OCI-LY3 (cell line): ENCODE measurements at regions not wholly inside any gene's neighbourhood (a gene's known extent, or its start where the extent isn't known, plus 50 kb on each side); places are given as distances from the start of the nearest gene placed in this dataset.

Experiments
- H2AFZ ChIP-seq: fragments of 200-600, 300-600 bp; shearing (Covaris generic); 2 replicates; pipeline ENCODE4 v1.6.0; 2014; ENCODE audit warnings: antibody characterized with exemption, low read depth, low read length
- H3K27ac ChIP-seq: fragments of 200-600, 300-600 bp; sonication (generic); 2 replicates; pipeline ENCODE4 v1.5.1; 2014; ENCODE audit warnings: mild to moderate bottlenecking, low read length, moderate library complexity, mixed read lengths
- H3K27me3 ChIP-seq: fragments of 200-600, 300-600 bp; sonication (generic); 2 replicates; pipeline ENCODE4 v1.6.1; 2014; ENCODE audit warnings: low read depth, low read length, mixed read lengths
- H3K36me3 ChIP-seq: fragments of 200-600, 300-600 bp; sonication (generic); replicated peaks from 2 replicates; pipeline ENCODE3; 2014; ENCODE audit warnings: low read depth, low read length, mixed read lengths
- H3K4me1 ChIP-seq: fragments of 300-600, 200-600 bp; sonication (generic); 2 replicates; pipeline ENCODE4 v1.6.1; 2014; ENCODE audit warnings: low read length, mixed read lengths
- H3K4me2 ChIP-seq: fragments of 200-600, 300-600 bp; sonication (generic); 2 replicates; pipeline ENCODE4 v1.6.1; 2014; ENCODE audit warnings: low read length, mixed read lengths
- H3K4me3 ChIP-seq: fragments of 300-600, 200-600 bp; sonication (generic); 2 replicates; pipeline ENCODE4 v1.5.1; 2014; ENCODE audit warnings: antibody characterized with exemption, mild to moderate bottlenecking, low read length, moderate library complexity
- H3K79me2 ChIP-seq: fragments of 300-600, 200-600 bp; shearing (Covaris generic); 2 replicates; pipeline ENCODE4 v1.6.1; 2014; ENCODE audit warnings: mild to moderate bottlenecking, low read length, mixed read lengths
- H3K9ac ChIP-seq: fragments of 300-600, 200-600 bp; shearing (Covaris generic); 2 replicates; pipeline ENCODE4 v1.6.0; 2014; ENCODE audit warnings: mild to moderate bottlenecking, low read length, moderate library complexity
- H3K9me3 ChIP-seq: fragments of 200-600, 300-600 bp; shearing (Covaris generic); 2 replicates; pipeline ENCODE4 v1.6.1; 2014; ENCODE audit warnings: low read length, mixed read lengths; ENCODE audit not compliant: insufficient read depth
- H4K20me1 ChIP-seq: fragments of 200-600, 300-600 bp; sonication (generic); 2 replicates; pipeline ENCODE4 v1.6.1; 2016; ENCODE audit warnings: low read length, mixed read lengths; ENCODE audit not compliant: insufficient read depth
- EZH2phosphoT487 ChIP-seq: fragments of 200-600 bp; shearing (Covaris generic); IDR thresholded peaks from 2 replicates; pipeline ENCODE4 v1.6.1; 2018; ENCODE audit warnings: antibody characterized with exemption, mixed run types, low read depth
- TF ChIP-seq, protein P1 (sequence below): fragments of 200-600, 300-600 bp; sonication (generic); IDR thresholded peaks from 2 replicates; pipeline ENCODE4 v1.5.1; 2014; ENCODE audit warnings: antibody characterized with exemption, low read length, low read depth

GRCh38 chr4:104732766-104733165 is 238.1 kb upstream of the CXXC4 start:
- no peaks in the 10 kb centered on the region for H3K36me3 ChIP-seq
- H3K4me2 ChIP-seq: no peak overlapping the region
- H3K4me3 ChIP-seq: no peak overlapping the region
- H3K9ac ChIP-seq: no peak overlapping the region
- no peak overlapping the region for H2AFZ ChIP-seq
- H3K27ac ChIP-seq: no peak overlapping the region
- H3K27me3 ChIP-seq: no peaks in the 10 kb centered on the region
- no peaks in the 10 kb centered on the region for H3K4me1 ChIP-seq
- TF ChIP-seq EZH2phosphoT487: no peak
- TF ChIP-seq, protein P1, sequence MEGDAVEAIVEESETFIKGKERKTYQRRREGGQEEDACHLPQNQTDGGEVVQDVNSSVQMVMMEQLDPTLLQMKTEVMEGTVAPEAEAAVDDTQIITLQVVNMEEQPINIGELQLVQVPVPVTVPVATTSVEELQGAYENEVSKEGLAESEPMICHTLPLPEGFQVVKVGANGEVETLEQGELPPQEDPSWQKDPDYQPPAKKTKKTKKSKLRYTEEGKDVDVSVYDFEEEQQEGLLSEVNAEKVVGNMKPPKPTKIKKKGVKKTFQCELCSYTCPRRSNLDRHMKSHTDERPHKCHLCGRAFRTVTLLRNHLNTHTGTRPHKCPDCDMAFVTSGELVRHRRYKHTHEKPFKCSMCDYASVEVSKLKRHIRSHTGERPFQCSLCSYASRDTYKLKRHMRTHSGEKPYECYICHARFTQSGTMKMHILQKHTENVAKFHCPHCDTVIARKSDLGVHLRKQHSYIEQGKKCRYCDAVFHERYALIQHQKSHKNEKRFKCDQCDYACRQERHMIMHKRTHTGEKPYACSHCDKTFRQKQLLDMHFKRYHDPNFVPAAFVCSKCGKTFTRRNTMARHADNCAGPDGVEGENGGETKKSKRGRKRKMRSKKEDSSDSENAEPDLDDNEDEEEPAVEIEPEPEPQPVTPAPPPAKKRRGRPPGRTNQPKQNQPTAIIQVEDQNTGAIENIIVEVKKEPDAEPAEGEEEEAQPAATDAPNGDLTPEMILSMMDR: no peak
- no peaks in the 10 kb centered on the region for H4K20me1 ChIP-seq
- no peaks in the 10 kb centered on the region for H3K79me2 ChIP-seq
- no peaks in the 10 kb centered on the region for H3K9me3 ChIP-seq

GRCh38 chr4:104735174-104735573 is 240.5 kb upstream of the CXXC4 start:
- H3K27ac ChIP-seq: no peak overlapping the region
- H3K79me2 ChIP-seq: no peaks in the 10 kb centered on the region
- no peak overlapping the region for H3K4me3 ChIP-seq
- TF ChIP-seq EZH2phosphoT487: no peak
- TF ChIP-seq, protein P1: no peak
- no peak overlapping the region for H2AFZ ChIP-seq
- no peaks in the 10 kb centered on the region for H3K4me1 ChIP-seq
- H3K27me3 ChIP-seq: no peaks in the 10 kb centered on the region
- no peaks in the 10 kb centered on the region for H3K9me3 ChIP-seq
- no peaks in the 10 kb centered on the region for H3K36me3 ChIP-seq
- H4K20me1 ChIP-seq: no peaks in the 10 kb centered on the region
- no peak overlapping the region for H3K4me2 ChIP-seq
- H3K9ac ChIP-seq: no peak overlapping the region

DNA sequence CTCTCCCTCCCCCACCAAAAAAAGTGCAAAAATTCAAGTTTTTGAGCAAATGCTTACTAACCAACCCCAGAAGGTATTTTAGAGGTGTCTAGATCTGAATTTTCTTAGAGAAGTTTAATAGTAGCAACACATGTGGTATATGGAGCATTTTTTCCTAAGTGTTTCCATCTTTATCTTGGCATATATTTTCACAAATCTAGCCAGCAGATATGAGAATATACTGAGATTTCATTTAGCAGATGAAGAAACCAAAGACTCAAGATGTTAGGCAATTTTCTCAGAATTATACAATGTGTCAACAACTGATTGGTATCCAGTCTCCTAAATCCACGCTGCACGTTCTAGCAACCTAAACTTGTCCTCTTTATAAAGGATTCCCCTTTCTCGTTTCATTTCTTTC is 245.5 kb upstream of the CXXC4 start:
- no peak for TF ChIP-seq EZH2phosphoT487
- TF ChIP-seq, protein P1: no peak
- no peaks in the 10 kb centered on the region for H3K27me3 ChIP-seq
- H3K9ac ChIP-seq: no peak overlapping the region
- H3K4me2 ChIP-seq: no peak overlapping the region
- H4K20me1 ChIP-seq: no peaks in the 10 kb centered on the region
- H3K27ac ChIP-seq: no peak overlapping the region
- H3K4me1 ChIP-seq: peaks cover 23% of the 10 kb centered on the region
- no peaks in the 10 kb centered on the region for H3K9me3 ChIP-seq
- no peaks in the 10 kb centered on the region for H3K36me3 ChIP-seq
- H2AFZ ChIP-seq: no peak overlapping the region
- no peaks in the 10 kb centered on the region for H3K79me2 ChIP-seq
- H3K4me3 ChIP-seq: no peak overlapping the region

DNA sequence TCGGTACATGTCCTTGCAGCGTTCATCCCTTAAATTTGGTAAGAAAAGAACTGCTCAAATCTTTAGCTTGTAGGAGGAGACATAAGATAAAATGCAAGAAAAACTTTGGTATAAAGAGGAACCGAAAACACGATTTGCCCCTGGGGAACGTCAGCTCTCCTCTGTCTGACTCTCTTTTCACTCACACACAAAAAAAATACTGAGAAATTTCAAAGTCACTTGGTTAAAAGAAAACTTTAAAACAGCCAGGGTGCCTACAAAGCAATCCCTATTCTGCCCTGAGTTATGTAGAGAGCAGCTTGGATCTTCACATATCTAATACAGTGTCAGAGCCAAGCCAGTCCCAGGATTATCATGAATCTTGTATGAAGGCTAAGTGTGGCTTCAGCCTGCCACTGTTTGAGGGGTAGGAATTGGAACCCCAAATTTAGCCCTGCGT is 248.5 kb upstream of the CXXC4 start:
- H3K27me3 ChIP-seq: no peaks in the 10 kb centered on the region
- peak overlapping the region; percentile 71 for H3K27ac ChIP-seq
- H3K4me2 ChIP-seq: peak overlapping the region; percentile 66
- no peaks in the 10 kb centered on the region for H3K79me2 ChIP-seq
- H4K20me1 ChIP-seq: no peaks in the 10 kb centered on the region
- TF ChIP-seq EZH2phosphoT487: no peak
- TF ChIP-seq, protein P1: no peak
- H3K4me1 ChIP-seq: peaks cover 23% of the 10 kb centered on the region
- H3K36me3 ChIP-seq: no peaks in the 10 kb centered on the region
- H3K4me3 ChIP-seq: peak overlapping the region; percentile 51
- peak overlapping the region; percentile 43 for H3K9ac ChIP-seq
- peak overlapping the region; percentile 77 for H2AFZ ChIP-seq
- no peaks in the 10 kb centered on the region for H3K9me3 ChIP-seq
